PC-3 (cell line): ENCODE measurements at regions not wholly inside any gene's neighbourhood (a gene's known extent, or its start where the extent isn't known, plus 50 kb on each side); places are given as distances from the start of the nearest gene placed in this dataset.

ENCODE experiments used
- CTCF ChIP-seq: fragments of 300-600 bp; sonication (generic); conservative IDR thresholded peaks from 2 replicates; pipeline ENCODE4 v1.5.1; 2017; ENCODE audit warnings: antibody characterized with exemption, low read depth, mild to moderate bottlenecking, low read length
- EZH2 ChIP-seq: fragments of 300-600 bp; sonication (generic); IDR thresholded peaks from one replicate; pipeline ENCODE4 v1.6.1; 2017; ENCODE audit warnings: antibody characterized with exemption, mild to moderate bottlenecking, low read length; ENCODE audit not compliant: unreplicated experiment
- EZH2phosphoT487 ChIP-seq: fragments of 300-600 bp; sonication (generic); IDR thresholded peaks from 2 replicates; pipeline ENCODE4 v1.6.1; 2018; ENCODE audit warnings: mild to moderate bottlenecking, antibody characterized with exemption, low read length, borderline replicate concordance

DNA sequence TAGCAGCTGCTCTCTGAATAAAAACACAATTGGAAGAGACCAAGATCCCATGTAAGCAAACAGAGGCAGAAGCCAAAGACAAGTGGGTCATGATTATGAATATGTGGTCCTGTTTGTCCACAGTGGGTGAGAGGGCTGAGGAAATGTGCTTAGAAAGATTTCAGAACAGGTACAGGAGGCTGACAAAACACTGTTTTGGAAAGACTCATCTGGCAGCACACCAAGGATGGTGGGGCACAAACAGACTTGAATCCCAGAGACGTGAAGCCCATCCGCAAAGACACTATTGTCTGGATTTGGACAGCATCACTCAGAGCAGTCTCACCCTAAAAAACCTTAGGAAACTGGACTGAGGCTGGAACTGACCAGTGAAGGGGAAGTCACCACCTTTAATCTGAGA is 85.0 kb downstream of the ADRB2 start:
- TF ChIP-seq EZH2 (no peak), CTCF (no peak), EZH2phosphoT487 (no peak)
